Gastroesophageal sphincter (tissue), 3 donors: ENCODE measurements at regions not wholly inside any gene's neighbourhood (a gene's known extent, or its start where the extent isn't known, plus 50 kb on each side); places are given as distances from the start of the nearest gene placed in this dataset.
"Not testable (repeated sequence)": the region's sequence is repeated elsewhere in the genome, so short reads cannot be mapped to it uniquely, and the experiment has no call there.

ENCODE experiments used
- CTCF ChIP-seq, 4 experiments: fragments of 200-600 bp in 2 of 4; fragments of 450-650 bp in 2 of 4; sonication (generic) in 1 of 4; IDR thresholded peaks; one replicate each; pipeline ENCODE4 v1.5.1; 2017 to 2019; ENCODE audit warnings: antibody characterized with exemption in 4 of 4, mild to moderate bottlenecking in 2 of 4, moderate library complexity in 2 of 4
- EP300 ChIP-seq: sonication (generic); formaldehyde crosslinking; IDR thresholded peaks from one replicate; pipeline ENCODE4 v1.6.1; 2017; ENCODE audit warnings: antibody characterized with exemption, mild to moderate bottlenecking
- POLR2AphosphoS5 ChIP-seq: sonication (generic); formaldehyde crosslinking; IDR thresholded peaks from one replicate; pipeline ENCODE4 v1.6.1; 2017; ENCODE audit warnings: antibody characterized with exemption

DNA sequence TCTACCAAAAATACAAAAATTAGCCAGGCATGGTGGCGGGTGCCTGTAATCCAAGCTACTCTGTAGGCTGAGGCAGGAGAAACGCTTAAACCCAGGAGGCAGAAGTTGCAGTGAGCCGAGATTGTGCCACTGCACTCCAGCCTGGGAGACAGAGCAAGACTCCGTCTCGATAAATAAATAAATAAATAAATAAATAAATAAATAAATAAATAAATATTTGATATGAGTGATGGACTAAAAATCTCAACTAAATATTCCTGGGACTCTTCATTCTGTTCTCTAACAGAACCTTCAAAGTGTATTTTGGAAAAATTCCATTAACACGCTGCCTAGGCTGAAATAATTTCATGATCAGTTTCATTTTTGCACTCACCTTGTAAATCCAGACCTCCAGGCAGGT is 112.7 kb upstream of the AHI1 start:
- not testable (repeated sequence) for TF ChIP-seq CTCF (IDR thresholded peaks at IDR 0.05); EP300; POLR2AphosphoS5
